SK-MEL-5 (cell line): ENCODE measurements at regions not wholly inside any gene's neighbourhood (a gene's known extent, or its start where the extent isn't known, plus 50 kb on each side); places are given as distances from the start of the nearest gene placed in this dataset.

Source experiments
- DNase-seq: peaks from one replicate; pipeline ENCODE4 v3.0.0-alpha.2; 2016; ENCODE audit warnings: low read depth, low spot score
- in situ Hi-C: cut with HindIII; loops from 2 replicates; pipeline ENCODE4 v1.10.0; 2016; ENCODE audit warnings: low sequenced_read_pairs, high pct_unique_total_duplicates, low pct_unique_long_range_greater_than_20kb

DNA sequence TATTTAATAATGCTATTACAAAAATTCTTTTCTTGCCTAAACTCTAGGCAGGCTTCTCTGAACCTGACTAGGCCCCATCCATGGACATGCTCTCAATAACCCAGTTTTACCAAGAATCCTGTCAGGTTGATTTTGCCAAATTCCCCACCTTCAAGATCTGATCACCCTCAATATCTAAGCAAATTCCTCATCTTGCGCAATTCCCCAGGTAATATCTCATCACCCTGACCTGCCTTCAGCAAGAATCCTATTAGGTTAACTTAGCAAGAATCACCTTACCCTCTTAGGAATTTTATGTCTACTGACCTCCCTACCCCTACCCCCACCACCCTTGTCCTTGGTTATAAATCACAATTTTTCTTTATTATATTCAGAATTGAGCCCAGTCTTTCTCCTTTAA lies 579.1 kb downstream of the C4orf33 start:
- DNase-seq: no peak
- in situ Hi-C loops: no loop called here

DNA sequence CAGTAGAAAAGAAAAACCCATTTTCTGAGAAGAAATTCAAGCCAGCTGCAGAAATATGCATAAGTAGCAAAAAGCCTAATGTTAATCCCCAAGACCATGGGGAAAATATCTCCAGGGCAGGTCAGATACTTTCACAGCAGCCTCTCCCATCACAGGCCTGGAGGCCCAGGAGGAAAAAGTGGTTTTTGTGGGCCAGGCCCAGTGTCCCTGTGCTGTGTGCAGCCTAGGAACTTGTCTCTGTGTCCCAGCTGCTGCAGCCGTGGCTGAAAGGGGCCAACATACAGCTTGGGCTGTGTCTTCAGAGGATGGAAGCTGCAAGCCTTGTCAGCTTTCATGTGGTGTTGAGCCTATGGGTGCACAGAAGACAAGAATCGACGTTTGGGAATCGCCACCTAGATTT lies 581.0 kb downstream of the C4orf33 start:
- in situ Hi-C loops: no loop called here
- no peak for DNase-seq

DNA sequence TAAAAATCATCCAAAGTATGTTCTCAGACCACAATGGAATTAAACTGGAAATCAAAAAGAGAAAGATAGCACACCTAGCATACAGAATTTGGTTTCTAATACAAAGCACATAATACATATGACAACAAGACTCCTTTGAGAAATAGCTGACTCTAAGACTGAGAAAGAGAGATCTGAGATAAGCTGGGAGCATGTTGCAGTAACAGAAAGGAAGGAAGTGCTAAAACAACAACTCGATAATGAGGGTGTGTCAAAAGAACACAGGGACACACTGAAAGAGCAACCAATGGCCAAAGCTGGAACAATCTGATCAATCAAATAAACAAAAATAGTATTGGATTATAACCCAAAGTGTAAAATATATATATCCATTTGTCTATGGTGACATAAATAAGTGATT lies 586.6 kb downstream of the C4orf33 start:
- DNase-seq: no peak
- in situ Hi-C loops: no loop called here

DNA sequence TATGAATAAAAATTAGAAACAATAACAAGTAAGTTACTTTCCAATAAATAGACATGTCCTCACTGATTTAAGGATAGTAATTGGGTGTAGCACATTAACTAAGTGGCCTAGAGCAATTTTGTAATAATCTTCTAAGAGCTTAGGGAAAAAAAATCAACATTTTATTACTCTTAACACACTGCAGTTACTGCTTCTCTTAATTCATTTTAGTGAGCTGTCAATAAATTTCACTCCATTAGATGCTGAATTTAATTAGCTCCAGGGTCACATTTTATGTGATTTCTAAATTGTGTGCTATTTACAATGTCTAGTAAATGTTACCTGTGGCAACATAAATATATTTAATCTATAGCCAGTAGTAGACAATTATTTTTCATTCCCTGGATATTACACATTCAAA lies 612.0 kb downstream of the C4orf33 start:
- in situ Hi-C loops: no loop called here
- DNase-seq: no peak

DNA sequence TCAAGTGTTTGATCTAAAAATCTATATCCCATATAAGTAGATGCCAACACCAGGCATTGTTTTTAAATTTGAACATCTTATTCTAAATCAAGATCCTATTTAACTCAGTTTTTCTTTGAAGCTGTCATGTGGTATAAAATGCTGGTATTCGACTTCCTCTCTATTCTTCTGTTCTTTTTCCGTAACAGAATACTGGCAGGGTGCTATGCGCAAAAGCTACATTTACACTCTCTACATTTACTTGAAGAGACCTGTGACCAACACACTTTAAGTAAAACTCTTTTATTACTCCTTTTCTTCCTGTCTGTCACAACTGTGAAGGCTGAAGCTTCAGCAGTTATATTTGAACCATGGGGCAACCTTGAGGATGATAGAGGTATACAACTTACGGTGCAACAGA lies 612.8 kb downstream of the C4orf33 start:
- no peak for DNase-seq
- in situ Hi-C loops: no loop called here

DNA sequence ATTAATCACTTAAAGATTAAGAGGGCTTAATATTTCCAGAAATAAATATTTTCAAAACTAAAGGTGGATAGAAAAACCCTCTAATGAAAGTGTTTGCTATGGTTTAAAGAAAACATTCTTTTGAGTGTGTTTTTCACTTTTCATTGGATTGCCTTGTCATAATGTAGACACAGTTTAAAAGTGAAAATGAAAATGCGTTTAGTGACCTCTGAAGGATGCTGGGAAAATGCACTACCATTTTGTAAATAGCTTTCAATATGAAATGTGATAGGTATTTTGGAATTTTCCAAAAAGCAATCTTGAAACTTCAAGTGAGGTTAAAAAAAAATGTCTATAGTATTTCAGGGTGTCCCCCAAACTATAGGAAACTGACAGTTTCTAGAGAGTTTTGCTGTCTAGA lies 642.2 kb downstream of the C4orf33 start:
- in situ Hi-C loops: no loop called here
- no peak for DNase-seq

DNA sequence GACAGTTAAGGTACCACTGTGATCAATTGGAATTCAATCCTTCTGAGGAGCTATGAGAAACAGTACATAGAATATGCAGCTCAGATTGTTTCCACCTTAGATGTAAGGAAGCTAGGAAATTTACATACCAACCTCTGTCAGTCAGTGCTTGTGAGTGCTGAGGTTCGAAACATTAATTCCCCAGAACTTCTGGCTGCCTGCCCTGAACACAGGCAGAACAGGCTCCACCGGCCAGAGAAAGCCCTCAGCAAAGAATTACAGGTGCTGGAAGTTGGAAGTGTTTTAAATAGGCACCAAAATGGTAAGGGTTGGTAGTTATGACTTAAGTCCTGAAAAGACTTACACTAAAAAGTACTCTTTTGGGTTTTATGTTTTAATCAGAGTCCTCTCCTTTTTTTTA lies 651.8 kb downstream of the C4orf33 start:
- in situ Hi-C loops: no loop called here
- DNase-seq: no peak

DNA sequence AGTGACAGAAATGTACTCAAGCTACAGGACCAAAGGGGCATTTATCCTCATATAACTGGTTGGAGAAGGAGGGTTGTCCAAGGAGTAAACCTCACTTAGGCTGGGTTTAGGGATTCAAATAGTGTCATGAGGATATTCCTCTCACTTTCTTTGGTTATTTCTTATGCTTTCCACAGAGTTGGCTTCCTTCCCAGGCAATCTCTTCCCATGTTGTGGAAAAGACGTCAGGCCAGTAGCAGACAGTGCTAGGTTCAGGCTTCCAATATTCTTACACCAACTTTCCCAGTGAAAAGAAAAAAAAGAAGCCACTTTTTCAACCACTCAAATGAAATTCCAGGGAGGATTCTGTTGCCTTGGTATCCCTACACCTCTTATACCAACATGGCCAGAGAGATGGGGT lies 653.0 kb downstream of the C4orf33 start:
- no peak for DNase-seq
- in situ Hi-C loops: no loop called here

DNA sequence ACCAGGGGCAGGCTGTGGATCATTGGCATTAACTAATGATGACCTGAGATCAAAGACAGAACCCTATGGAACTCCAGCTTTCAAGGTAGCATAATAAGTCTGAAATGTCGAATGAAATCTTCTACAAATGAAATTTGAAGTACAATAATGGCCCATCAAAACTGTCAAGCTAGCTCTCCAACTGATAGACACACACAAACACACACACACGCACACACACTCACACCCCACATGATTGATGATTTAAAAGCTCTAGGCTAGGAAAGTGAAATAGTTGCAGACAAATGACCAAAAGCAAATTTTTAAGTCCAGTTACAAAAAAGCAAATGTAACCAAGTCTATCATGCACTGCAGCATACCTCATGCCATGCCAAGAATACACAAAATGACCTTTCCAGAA lies 655.7 kb downstream of the C4orf33 start:
- no peak for DNase-seq
- in situ Hi-C loops: no loop called here

DNA sequence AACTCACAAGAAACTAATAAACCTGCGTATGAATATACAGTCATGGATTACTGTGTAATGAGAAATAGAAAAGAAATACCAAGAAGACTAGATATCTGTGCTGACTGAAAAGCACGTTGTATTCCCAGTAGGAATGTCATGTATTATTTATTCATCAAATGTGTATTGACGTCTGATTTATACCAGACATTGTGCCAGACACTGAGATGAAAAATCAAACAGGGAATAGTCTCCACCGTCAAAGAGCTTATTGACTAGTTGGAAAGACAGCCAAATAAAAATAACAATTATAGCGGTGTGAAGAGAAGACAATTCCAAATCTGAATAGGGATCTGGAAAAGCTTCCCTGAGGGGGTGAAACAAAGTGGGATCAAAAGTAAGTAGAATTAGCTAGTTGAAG lies 687.6 kb downstream of the C4orf33 start:
- in situ Hi-C loops: no loop called here
- DNase-seq: no peak

DNA sequence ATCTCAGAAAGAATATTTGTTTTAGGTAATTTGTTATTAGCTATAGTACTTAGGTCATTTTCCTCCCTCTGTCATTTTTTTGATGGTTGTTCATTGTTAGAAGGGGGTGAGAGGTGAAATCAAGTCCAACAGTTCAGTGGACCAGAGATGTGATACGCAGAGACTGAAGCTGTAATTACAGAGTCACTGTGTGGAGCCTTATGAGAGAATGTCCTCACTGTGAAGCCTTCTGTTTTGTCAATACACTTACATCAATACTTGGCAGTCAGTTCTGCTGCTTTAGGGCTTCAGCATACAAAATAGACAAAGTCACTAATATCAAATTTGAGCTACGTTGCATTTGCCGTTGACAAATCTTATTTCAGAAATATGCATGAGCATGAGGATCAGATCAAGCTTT lies 692.5 kb downstream of the C4orf33 start:
- DNase-seq: no peak
- in situ Hi-C loops: no loop called here

DNA sequence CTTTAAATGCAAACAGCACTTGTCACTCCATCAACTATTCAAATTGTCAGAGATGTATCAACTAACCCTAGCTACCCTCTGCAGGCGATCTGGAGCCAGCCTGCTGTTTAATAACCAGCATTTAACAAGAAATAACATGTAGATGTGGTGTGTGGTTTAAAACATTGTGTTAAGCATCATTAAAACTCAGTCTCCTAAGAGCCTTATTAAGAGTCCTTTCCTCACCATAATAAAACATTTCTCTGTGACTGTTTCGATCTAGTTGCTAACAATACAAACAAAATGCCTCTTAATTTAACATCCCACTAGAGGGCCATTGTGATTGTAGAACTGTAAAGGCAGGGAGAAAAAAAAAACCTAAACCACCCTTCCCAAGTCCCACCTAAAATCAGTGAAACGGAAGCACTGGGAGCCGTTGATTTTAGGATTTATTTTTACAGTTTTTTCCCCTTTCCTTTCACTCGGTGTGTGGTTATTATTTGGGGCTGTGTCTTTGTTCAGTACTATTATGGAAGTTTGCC lies 708.6 kb downstream of the C4orf33 start:
- in situ Hi-C loops: no loop called here
- no peak for DNase-seq

DNA sequence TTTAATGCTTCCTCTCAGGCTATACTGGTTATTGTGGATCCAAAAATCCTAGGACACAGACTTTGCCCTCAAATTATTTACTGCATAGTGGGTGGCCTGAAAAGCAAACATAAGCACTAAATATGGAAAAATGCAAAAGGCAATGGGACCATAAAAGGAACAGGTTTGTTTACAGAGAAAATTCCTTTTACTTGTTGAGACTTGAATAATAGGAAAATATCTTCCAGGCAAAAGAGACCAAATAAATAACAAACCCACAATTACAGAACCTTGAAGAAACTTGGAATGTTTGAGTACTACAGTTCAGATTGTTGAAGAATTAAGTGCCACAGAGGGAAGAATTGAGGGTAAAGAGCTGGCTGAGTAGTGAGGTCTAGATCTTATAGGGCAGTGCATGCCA lies 711.0 kb downstream of the C4orf33 start:
- in situ Hi-C loops: no loop called here
- no peak for DNase-seq

DNA sequence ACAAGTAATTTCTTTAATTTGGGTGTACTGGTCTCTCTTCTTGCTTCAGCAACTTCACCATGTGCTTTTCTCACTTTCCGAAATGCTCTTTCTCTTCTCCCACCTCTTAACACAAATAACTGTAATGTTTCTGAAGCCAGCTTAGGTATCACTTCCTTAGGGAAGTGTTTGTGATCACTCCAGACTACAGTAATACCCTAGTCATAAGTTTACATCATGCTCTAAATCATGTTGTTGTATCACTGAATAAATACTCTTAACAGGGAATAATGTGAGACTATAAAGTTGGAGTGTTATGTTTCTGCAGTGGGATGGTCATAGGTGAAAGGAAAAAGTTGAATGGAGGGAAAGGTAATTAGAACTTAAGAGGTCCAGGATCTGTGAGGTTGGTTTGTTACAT lies 712.3 kb downstream of the C4orf33 start:
- DNase-seq: no peak
- in situ Hi-C loops: no loop called here

DNA sequence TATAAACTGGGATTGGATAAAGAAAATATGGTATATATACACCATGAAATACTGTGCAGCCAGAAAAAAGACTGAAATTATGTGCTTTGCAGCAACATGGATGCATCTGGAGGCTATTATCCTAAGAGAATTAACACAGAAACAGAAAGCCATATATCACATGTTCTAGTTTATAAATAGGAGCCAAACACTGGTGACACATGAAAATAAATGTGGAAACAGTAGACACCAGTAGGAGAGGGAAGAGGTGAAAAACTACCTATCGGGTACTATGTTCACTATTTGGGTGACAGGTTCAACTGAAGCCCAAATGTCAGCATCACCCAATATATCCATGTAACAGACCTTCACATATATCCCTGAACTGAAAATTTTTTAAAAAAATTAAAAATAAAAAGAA lies 725.1 kb downstream of the C4orf33 start:
- in situ Hi-C loops: no loop called here
- DNase-seq: no peak

DNA sequence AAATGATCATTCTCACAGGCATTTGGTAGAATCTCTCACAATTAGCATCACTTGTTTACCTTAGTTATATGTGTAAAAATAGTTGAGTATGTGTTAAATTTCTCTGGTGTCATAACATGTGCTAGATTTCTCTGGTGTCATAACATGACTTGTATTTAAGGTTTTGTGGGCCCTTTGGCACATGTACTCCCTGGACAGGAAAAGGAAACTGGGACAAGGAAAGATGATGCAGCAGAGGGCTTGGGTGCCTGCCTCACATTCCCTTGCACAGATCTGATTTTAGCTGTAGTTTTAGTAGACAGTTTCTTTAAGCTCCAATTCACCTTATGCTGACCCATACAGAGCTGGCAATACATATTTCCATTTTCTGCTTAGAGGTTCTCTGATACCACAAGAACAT lies 726.0 kb downstream of the C4orf33 start:
- in situ Hi-C loops: no loop called here
- DNase-seq: no peak

DNA sequence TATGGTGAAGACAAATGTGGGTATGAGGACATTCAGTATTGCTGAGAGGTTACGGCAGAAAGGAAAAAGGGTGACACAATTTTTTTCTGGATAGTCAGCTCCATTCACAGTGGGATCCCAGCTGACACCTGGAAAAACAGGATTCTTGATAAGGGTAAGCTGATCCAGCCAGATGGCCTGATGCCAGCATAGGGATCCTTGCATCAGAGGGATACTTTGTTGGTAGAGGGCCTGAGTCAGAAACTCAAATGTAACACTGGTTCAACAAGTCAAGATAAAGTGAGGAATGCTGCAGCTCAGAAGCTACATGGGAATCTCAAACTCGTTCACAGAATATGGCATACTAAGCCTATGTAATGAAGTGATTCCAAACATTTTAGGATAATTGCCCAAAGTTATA lies 726.7 kb downstream of the C4orf33 start:
- DNase-seq: no peak
- in situ Hi-C loops: no loop called here

DNA sequence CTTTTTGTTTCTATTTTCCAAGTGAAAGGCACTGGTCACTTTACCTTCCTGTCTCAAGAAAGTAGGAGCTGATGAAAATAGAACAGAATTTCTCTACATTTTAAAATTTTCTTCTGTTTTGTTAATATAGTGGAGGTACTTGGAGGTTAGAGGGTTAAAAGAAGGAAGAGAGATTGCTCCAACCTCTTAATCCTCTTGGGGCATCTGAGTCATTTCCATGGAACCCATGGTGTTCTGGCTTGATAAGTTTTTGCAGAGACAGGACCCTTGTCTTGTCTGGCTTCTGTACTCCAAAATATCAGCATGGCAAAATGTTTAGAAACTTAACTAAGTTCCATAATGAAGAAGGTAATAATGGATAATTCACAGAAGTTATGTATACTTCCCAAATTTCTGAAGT lies 727.2 kb downstream of the C4orf33 start:
- in situ Hi-C loops: no loop called here
- no peak for DNase-seq

DNA sequence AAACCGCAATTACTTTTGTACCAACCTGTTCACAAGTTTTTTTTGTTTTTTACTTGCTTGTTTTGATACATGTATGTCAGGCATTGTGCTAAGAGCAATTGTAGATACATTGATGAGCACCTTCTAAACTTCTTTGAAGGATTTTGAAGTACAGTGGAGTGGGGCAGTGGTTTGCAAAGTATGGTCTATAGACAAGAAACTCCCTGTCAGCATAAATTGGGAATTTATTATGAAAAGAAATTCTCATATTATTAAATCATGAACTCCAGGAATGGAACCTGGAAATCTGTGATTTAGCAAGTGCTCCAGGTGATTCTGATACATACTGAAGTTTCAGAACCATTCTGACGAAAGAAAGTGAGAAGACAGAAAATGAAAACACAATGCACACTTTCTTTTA lies 733.4 kb downstream of the C4orf33 start:
- no peak for DNase-seq
- in situ Hi-C loops: no loop called here

DNA sequence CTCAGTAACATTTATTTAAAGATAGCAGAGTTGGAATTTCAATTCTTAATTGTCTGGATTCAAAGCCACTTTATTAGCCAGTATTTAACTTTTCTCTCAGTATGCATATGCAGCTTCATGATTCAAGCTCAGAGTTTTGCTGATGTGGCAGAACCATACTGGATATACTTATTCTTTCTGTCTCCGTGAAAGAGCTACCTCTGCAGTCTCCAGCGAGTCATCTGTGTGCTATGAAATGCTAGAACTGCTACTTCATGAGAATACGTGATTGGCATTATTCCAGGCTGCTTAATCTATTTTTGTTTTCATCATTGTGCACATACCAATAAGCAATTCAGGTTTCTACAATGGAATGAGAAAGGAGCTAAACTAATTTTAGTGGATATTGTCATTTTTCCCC lies 743.7 kb downstream of the C4orf33 start:
- no peak for DNase-seq
- in situ Hi-C loops: no loop called here
